Inflammatory macrophage treated with lipopolysaccharide for 4 hours (primary cell): ENCODE measurements at regions not wholly inside any gene's neighbourhood (a gene's known extent, or its start where the extent isn't known, plus 50 kb on each side); places are given as distances from the start of the nearest gene placed in this dataset.
"Not testable (repeated sequence)": the region's sequence is repeated elsewhere in the genome, so short reads cannot be mapped to it uniquely, and the experiment has no call there.

Experiments used
- DNase-seq: peaks from one replicate; pipeline ENCODE4 v3.0.0-alpha.2; 2020

- no peak for DNase-seq
These were observed 996.4 kb upstream of the AUTS2 start for GRCh38 chr7:68601826-68602225.

GRCh38 chr7:68604541-68604940, 993.7 kb upstream of the AUTS2 start:
- DNase-seq: no peak

- DNase-seq: no peak
These were observed 987.6 kb upstream of the AUTS2 start for GRCh38 chr7:68610701-68611100.

GRCh38 chr7:68613405-68613804, 984.9 kb upstream of the AUTS2 start:
- no peak for DNase-seq

GRCh38 chr7:68613897-68614296, 984.4 kb upstream of the AUTS2 start:
- DNase-seq: no peak

- DNase-seq: no peak
These were observed 978.7 kb upstream of the AUTS2 start for GRCh38 chr7:68619526-68619925.

GRCh38 chr7:68622500-68622899, 975.8 kb upstream of the AUTS2 start:
- DNase-seq: no peak

GRCh38 chr7:68623030-68623429, 975.2 kb upstream of the AUTS2 start:
- no peak for DNase-seq

- DNase-seq: no peak
These were observed 970.9 kb upstream of the AUTS2 start for GRCh38 chr7:68627247-68627864.

GRCh38 chr7:68630914-68631313, 967.4 kb upstream of the AUTS2 start:
- not testable (repeated sequence) for DNase-seq

GRCh38 chr7:68640103-68640502, 958.2 kb upstream of the AUTS2 start:
- no peak for DNase-seq

GRCh38 chr7:68642727-68643126, 955.5 kb upstream of the AUTS2 start:
- no peak for DNase-seq

- DNase-seq: no peak
These were observed 934.9 kb upstream of the AUTS2 start for GRCh38 chr7:68663392-68663791.

GRCh38 chr7:68671046-68671445, 927.2 kb upstream of the AUTS2 start:
- no peak for DNase-seq

GRCh38 chr7:68671671-68672070, 926.6 kb upstream of the AUTS2 start:
- no peak for DNase-seq

GRCh38 chr7:68674826-68675225, 923.4 kb upstream of the AUTS2 start:
- no peak for DNase-seq

GRCh38 chr7:68676813-68677535, 921.3 kb upstream of the AUTS2 start:
- no peak for DNase-seq

GRCh38 chr7:68678196-68678595, 920.1 kb upstream of the AUTS2 start:
- no peak for DNase-seq

- DNase-seq: no peak
These were observed 918.6 kb upstream of the AUTS2 start for GRCh38 chr7:68679459-68680234.

GRCh38 chr7:68680235-68680872, 917.9 kb upstream of the AUTS2 start:
- no peak for DNase-seq

GRCh38 chr7:68682910-68683309, 915.4 kb upstream of the AUTS2 start:
- DNase-seq: no peak

GRCh38 chr7:68684246-68684839, 913.9 kb upstream of the AUTS2 start:
- no peak for DNase-seq

- DNase-seq: no peak
These were observed 913.3 kb upstream of the AUTS2 start for GRCh38 chr7:68684996-68685395.
